ENCODE measurements at regions not wholly inside any gene's neighbourhood (a gene's known extent, or its start where the extent isn't known, plus 50 kb on each side); places are given as distances from the start of the nearest gene placed in this dataset.

- DNase-seq, result no peak
- intact Hi-C loops (cut with DNase I), result no loop called here
These were observed 101.4 kb downstream of the SIPA1L2 start for GRCh38 chr1:232528472-232529089.

- no peak for DNase-seq
- intact Hi-C loops (cut with DNase I), result no loop called here
These were observed 105.9 kb downstream of the SIPA1L2 start for GRCh38 chr1:232524056-232524455.

GRCh38 chr1:232522189-232522588 lies 107.7 kb downstream of the SIPA1L2 start:
- no peak for DNase-seq
- intact Hi-C loops (cut with DNase I), result no loop called here

- DNase-seq, result no peak
- intact Hi-C loops (cut with DNase I), result no loop called here
These were observed 108.3 kb downstream of the SIPA1L2 start for GRCh38 chr1:232521660-232522059.

GRCh38 chr1:232519186-232519585 lies 110.7 kb downstream of the SIPA1L2 start:
- peak in 7 of 10 donors; percentile 12 to 91 (median 38) for DNase-seq

GRCh38 chr1:232518349-232518748 lies 111.6 kb downstream of the SIPA1L2 start:
- peak in 1 of 10 donors; percentile 62 for DNase-seq
- intact Hi-C loops (cut with DNase I), result no loop called here

More at GRCh38 chr1:232519186-232519585, 110.7 kb downstream of the SIPA1L2 start:
- intact Hi-C loops (cut with DNase I), result no loop called here

GRCh38 chr1:232517204-232517603 lies 112.7 kb downstream of the SIPA1L2 start:
- DNase-seq, result no peak
- intact Hi-C loops (cut with DNase I), result no loop called here

GRCh38 chr1:232515706-232516105 lies 114.2 kb downstream of the SIPA1L2 start:
- DNase-seq, result no peak
- intact Hi-C loops (cut with DNase I), result no loop called here

GRCh38 chr1:232512712-232513111 lies 117.2 kb downstream of the SIPA1L2 start:
- no peak for DNase-seq
- intact Hi-C loops (cut with DNase I), result no loop called here

GRCh38 chr1:232511172-232511571 lies 118.8 kb downstream of the SIPA1L2 start:
- intact Hi-C loops (cut with DNase I), result no loop called here
- DNase-seq, result no peak

- intact Hi-C loops (cut with DNase I), result no loop called here
These were observed 119.4 kb downstream of the SIPA1L2 start for GRCh38 chr1:232510367-232511110.

GRCh38 chr1:232509570-232509969 lies 120.4 kb downstream of the SIPA1L2 start:
- intact Hi-C loops (cut with DNase I), result no loop called here
- peak in 5 of 10 donors; percentile 23 to 83 (median 80) for DNase-seq

More at GRCh38 chr1:232510367-232511110, 119.4 kb downstream of the SIPA1L2 start:
- DNase-seq, result no peak

GRCh38 chr1:232508130-232508701 lies 121.7 kb downstream of the SIPA1L2 start:
- intact Hi-C loops (cut with DNase I), result loop anchor here (1.0 kb wide), 1 partner anchor 120 kb away; no protein-coding TSS in a partner anchor
- DNase-seq, result peak; percentile 43 to 95 (median 69)

GRCh38 chr1:232507571-232507970 lies 122.4 kb downstream of the SIPA1L2 start:
- DNase-seq, result no peak
- intact Hi-C loops (cut with DNase I), result no loop called here

GRCh38 chr1:232505884-232506283 lies 124.0 kb downstream of the SIPA1L2 start:
- intact Hi-C loops (cut with DNase I), result no loop called here
- DNase-seq, result no peak

GRCh38 chr1:232504651-232505050 lies 125.3 kb downstream of the SIPA1L2 start:
- no peak for DNase-seq
- intact Hi-C loops (cut with DNase I), result no loop called here

- intact Hi-C loops (cut with DNase I), result no loop called here
- DNase-seq, result no peak
These were observed 126.4 kb downstream of the SIPA1L2 start for GRCh38 chr1:232503497-232503896.

GRCh38 chr1:232501854-232502253 lies 128.1 kb downstream of the SIPA1L2 start:
- no peak for DNase-seq
- intact Hi-C loops (cut with DNase I), result no loop called here

- intact Hi-C loops (cut with DNase I), result no loop called here
- DNase-seq, result no peak
These were observed 130.7 kb downstream of the SIPA1L2 start for GRCh38 chr1:232499188-232499587.

GRCh38 chr1:232493869-232494268 lies 136.1 kb downstream of the SIPA1L2 start:
- no peak for DNase-seq
- intact Hi-C loops (cut with DNase I), result no loop called here

- intact Hi-C loops (cut with DNase I), result no loop called here
- no peak for DNase-seq
These were observed 140.7 kb downstream of the SIPA1L2 start for GRCh38 chr1:232489256-232489655.

- intact Hi-C loops (cut with DNase I), result no loop called here
- no peak for DNase-seq
These were observed 142.7 kb downstream of the SIPA1L2 start for GRCh38 chr1:232487236-232487635.
